CD4-positive, alpha-beta T cell treated with Interleukin-21 for 1 hour (primary cell): ENCODE measurements at regions not wholly inside any gene's neighbourhood (a gene's known extent, or its start where the extent isn't known, plus 50 kb on each side); places are given as distances from the start of the nearest gene placed in this dataset.
"Not testable (repeated sequence)": the region's sequence is repeated elsewhere in the genome, so short reads cannot be mapped to it uniquely, and the experiment has no call there.

Experiments used
- DNase-seq: peaks from one replicate; pipeline ENCODE4 v3.0.0-alpha.2; 2020

- no peak for DNase-seq
These were observed 50.4 kb upstream of the CECR2 start for GRCh38 chr22:17318817-17319216.

GRCh38 chr22:17315310-17315709, 54.0 kb upstream of the CECR2 start:
- no peak for DNase-seq

GRCh38 chr22:17314487-17314886, 54.8 kb upstream of the CECR2 start:
- no peak for DNase-seq

GRCh38 chr22:17313626-17314025, 55.6 kb upstream of the CECR2 start:
- DNase-seq: no peak

GRCh38 chr22:17307566-17307965, 61.7 kb upstream of the CECR2 start:
- DNase-seq: no peak

GRCh38 chr22:17305076-17305475, 64.2 kb upstream of the CECR2 start:
- DNase-seq: no peak

- DNase-seq: peak; percentile 24
These were observed 65.2 kb upstream of the CECR2 start for GRCh38 chr22:17303840-17304779.

GRCh38 chr22:17303441-17303839, 65.8 kb upstream of the CECR2 start:
- no peak for DNase-seq

GRCh38 chr22:17302616-17303015, 66.6 kb upstream of the CECR2 start:
- DNase-seq: no peak

- DNase-seq: no peak
These were observed 68.3 kb upstream of the CECR2 start for GRCh38 chr22:17300926-17301325.

- DNase-seq: not testable (repeated sequence)
These were observed 70.3 kb upstream of the CECR2 start for GRCh38 chr22:17298805-17299502.

GRCh38 chr22:17285656-17286055, 66.4 kb upstream of the ADA2 start:
- no peak for DNase-seq

GRCh38 chr22:17284888-17285287, 65.7 kb upstream of the ADA2 start:
- no peak for DNase-seq

- no peak for DNase-seq
These were observed 65.2 kb upstream of the ADA2 start for GRCh38 chr22:17284466-17284865.

- DNase-seq: not testable (repeated sequence)
These were observed 64.6 kb upstream of the ADA2 start for GRCh38 chr22:17283865-17284264.

- no peak for DNase-seq
These were observed 64.2 kb upstream of the ADA2 start for GRCh38 chr22:17283423-17283822.

GRCh38 chr22:17281440-17281841, 62.2 kb upstream of the ADA2 start:
- peak; percentile 18 for DNase-seq

GRCh38 chr22:17281026-17281425, 61.8 kb upstream of the ADA2 start:
- DNase-seq: no peak

GRCh38 chr22:17272511-17272991, 53.3 kb upstream of the ADA2 start:
- DNase-seq: no peak

- no peak for DNase-seq
These were observed 52.6 kb upstream of the ADA2 start for GRCh38 chr22:17271711-17272451.

- no peak for DNase-seq
These were observed 50.5 kb upstream of the ADA2 start for GRCh38 chr22:17269607-17270261.

GRCh38 chr22:17269224-17269606, 50.0 kb upstream of the ADA2 start:
- no peak for DNase-seq
